Keratinocyte (primary cell): ENCODE measurements at regions not wholly inside any gene's neighbourhood (a gene's known extent, or its start where the extent isn't known, plus 50 kb on each side); places are given as distances from the start of the nearest gene placed in this dataset.

ENCODE experiments used
- EZH2 ChIP-seq: IDR thresholded peaks from one replicate; pipeline ENCODE4 v1.6.1; 2012; ENCODE audit warnings: inconsistent platforms, mild to moderate bottlenecking, low read length, moderate library complexity
- TF ChIP-seq, protein P1 (sequence below), 3 experiments: IDR thresholded peaks in 1 of 3; conservative IDR thresholded peaks in 1 of 3; optimal IDR thresholded peaks in 1 of 3; 2 replicates in 2 of 3; 3 replicates in 1 of 3; pipeline versions ENCODE3 to v1.5.1; 2011; ENCODE audit warnings: low read length in 3 of 3, mild to moderate bottlenecking in 3 of 3, moderate library complexity in 2 of 3, control low read depth in 1 of 3, inconsistent platforms in 1 of 3; ENCODE audit not compliant: insufficient read depth in 2 of 3; ENCODE audit errors: extremely low read depth in 1 of 3

DNA sequence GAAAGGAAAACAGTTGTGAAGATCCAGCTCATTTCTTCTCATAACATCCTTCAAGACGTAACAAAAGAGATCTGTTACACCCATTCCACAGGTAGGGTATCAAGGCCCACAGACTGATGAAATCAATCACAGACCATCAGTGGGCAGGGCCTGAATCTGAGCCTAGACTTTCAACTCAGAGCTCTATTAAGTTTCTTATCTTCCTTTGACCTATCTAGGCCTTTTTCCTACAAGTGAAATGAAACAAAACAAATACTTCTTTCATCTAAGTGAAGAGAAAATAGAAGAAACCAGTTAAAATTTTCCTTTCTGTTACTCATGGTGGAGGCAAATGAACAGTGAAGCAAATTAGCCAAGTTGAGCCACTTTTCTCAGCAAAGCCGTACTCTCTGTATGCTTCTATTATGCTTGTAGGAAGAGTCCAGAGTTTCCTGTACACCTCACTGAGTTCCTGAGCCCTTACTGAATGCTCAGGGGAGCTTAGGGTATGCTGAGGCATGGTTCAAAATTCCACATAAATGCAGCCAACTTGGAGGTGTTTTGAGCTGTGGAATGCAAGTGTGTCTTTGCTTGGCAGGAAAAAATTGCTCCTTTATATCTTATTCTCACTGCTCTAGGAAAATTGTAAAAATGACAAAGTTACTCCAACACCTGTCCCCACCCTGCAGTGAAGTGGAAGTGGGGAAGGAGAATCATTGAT, 91.9 kb downstream of the FEM1C start:
- TF ChIP-seq, protein P1, sequence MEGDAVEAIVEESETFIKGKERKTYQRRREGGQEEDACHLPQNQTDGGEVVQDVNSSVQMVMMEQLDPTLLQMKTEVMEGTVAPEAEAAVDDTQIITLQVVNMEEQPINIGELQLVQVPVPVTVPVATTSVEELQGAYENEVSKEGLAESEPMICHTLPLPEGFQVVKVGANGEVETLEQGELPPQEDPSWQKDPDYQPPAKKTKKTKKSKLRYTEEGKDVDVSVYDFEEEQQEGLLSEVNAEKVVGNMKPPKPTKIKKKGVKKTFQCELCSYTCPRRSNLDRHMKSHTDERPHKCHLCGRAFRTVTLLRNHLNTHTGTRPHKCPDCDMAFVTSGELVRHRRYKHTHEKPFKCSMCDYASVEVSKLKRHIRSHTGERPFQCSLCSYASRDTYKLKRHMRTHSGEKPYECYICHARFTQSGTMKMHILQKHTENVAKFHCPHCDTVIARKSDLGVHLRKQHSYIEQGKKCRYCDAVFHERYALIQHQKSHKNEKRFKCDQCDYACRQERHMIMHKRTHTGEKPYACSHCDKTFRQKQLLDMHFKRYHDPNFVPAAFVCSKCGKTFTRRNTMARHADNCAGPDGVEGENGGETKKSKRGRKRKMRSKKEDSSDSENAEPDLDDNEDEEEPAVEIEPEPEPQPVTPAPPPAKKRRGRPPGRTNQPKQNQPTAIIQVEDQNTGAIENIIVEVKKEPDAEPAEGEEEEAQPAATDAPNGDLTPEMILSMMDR (optimal IDR thresholded peaks at IDR 0.05 in 1 of 3, IDR thresholded peaks at IDR 0.05 in 1 of 3, conservative IDR thresholded peaks at IDR 0.05 in 1 of 3; ENCODE audit: extremely low read depth in 1 of 3, insufficient read depth in 2 of 3, low read length in 3 of 3), result no peak
- TF ChIP-seq EZH2, result no peak
